GM12873 (cell line): ENCODE measurements at regions not wholly inside any gene's neighbourhood (a gene's known extent, or its start where the extent isn't known, plus 50 kb on each side); places are given as distances from the start of the nearest gene placed in this dataset.

Experiments
- TF ChIP-seq, protein P1 (sequence below): IDR thresholded peaks from 2 replicates; pipeline ENCODE4 v1.5.1; 2012; ENCODE audit warnings: low read depth, mild to moderate bottlenecking, moderate library complexity, low read length, control low read depth; ENCODE audit not compliant: insufficient read depth; ENCODE audit errors: missing control alignments

DNA sequence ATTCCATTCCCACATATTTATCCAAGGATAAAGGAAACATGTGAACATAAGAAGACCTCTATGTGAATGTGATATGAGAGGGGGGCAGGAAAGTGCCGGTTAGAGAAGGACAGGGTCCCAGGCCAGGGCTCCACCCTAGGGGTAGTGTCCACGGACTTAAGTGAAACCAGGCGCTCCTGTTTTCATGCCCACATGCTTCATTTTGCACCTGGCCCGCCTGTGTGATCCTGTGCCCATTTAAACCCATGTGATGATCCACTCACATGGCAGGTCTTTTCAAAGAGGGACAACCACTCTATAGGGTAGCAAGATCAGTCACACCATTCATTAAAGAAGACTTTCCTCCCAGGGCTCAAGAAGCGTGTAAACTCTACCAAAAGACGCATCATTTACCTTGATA, 865.3 kb upstream of the GJE1 start:
- TF ChIP-seq, protein P1, sequence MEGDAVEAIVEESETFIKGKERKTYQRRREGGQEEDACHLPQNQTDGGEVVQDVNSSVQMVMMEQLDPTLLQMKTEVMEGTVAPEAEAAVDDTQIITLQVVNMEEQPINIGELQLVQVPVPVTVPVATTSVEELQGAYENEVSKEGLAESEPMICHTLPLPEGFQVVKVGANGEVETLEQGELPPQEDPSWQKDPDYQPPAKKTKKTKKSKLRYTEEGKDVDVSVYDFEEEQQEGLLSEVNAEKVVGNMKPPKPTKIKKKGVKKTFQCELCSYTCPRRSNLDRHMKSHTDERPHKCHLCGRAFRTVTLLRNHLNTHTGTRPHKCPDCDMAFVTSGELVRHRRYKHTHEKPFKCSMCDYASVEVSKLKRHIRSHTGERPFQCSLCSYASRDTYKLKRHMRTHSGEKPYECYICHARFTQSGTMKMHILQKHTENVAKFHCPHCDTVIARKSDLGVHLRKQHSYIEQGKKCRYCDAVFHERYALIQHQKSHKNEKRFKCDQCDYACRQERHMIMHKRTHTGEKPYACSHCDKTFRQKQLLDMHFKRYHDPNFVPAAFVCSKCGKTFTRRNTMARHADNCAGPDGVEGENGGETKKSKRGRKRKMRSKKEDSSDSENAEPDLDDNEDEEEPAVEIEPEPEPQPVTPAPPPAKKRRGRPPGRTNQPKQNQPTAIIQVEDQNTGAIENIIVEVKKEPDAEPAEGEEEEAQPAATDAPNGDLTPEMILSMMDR, result no peak

DNA sequence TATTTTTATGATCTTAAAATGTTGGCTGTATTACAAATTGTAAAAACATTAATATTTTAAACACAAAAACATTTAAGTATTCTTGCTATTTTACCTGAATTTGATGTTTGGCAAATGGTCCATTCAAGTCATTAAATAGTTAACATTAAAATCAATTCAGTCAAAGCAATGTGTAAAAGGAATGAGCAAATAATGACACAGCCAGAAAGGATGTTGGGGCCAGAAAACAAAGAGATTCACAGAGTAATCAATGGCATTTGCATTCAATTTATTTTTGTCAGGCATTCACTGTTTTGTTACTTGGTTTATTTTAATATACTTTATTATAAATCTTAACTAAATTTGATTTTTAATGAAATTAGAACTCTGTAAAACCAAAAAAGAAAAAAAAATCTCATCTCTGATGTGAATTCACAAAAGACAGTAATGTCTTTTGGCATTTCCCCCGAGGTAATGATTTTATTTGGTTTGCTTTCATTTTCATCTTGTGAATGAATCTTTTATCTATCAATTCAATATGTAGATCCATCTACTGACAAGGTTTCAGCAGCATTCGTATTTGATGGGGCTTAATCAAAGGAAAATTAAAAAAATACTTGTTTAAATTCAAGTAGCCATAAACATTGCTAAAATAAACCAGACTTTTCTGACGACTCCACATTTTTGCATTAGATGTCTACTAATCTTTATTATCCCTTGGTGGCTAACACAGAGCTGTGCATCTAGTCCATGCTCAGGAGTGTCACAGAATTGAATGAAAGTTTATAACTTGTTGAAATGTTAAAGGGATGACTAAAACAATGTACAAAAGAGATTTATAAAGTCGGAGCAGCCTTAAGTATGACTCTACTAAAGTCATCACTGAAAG, 866.7 kb upstream of the GJE1 start:
- TF ChIP-seq, protein P1, result no peak

DNA sequence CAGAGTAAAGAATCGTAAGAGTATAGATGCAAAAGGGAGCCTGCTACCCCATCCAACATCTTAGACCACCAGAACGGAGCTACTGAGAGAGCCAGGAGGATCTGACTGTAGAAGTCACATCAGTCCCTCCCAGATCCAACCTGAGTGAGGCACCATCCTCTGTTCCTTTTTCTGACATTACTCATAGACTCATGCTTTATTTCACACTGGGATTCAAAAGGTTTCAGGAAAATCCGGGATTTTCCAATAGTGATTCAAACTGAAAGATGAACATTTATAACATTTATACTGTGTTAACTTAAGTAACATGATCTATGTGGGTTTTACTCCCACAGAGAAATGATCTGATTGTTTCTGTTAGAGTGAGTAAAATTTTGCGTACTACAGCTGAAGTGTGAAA, 868.6 kb upstream of the GJE1 start:
- TF ChIP-seq, protein P1, result no peak

DNA sequence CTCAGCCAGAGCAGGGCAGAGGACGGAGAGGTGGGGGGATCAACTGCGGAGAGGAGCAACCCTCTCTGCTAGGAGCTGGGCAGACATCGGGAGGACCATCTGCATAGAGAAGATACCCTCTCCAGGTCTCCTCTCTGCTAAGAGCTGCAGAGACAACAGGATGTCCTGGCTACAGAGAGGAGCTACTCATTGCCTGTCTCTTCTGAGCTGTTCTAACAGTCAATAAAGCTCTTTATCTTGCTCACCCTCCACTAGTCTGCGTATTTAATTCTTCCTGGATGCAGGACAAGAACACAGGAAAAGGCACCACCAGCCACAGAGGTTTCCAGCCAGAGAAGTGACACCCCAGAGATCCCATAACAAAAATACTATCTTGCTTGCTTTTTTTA, 871.1 kb upstream of the GJE1 start:
- TF ChIP-seq, protein P1, result no peak

DNA sequence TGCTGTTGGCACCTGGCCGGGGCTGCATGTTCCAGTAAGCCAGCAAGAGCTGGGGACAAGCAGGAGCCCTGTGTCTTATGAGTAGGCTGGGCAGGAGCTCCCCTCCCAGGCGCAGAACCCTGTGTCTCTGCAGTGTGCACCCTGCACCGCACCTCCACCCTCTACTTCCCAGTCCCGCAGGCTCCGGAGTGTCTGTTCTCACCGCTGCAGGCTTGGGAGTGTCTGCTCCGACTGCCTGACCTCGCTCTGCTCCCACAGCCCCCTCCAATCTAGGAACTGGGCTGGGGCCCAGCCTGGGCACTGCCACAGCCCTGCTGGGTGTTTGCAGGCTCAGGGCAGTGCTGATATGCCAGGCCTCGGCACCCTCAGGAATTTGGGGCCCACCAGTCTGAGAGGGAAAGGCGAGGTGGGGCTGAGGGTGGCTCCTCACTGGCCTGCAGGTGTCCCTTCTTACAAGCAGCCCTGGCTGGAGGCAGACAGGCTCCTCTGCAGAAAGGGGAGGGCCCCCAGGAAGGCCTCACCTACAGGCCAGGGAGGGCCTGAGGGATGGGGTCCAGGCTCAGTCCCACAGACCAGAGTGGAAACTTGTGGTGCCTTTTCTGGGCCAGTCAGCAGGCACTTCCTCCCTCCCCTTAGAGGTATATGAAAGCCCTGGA, 871.6 kb upstream of the GJE1 start:
- TF ChIP-seq, protein P1, result no peak

DNA sequence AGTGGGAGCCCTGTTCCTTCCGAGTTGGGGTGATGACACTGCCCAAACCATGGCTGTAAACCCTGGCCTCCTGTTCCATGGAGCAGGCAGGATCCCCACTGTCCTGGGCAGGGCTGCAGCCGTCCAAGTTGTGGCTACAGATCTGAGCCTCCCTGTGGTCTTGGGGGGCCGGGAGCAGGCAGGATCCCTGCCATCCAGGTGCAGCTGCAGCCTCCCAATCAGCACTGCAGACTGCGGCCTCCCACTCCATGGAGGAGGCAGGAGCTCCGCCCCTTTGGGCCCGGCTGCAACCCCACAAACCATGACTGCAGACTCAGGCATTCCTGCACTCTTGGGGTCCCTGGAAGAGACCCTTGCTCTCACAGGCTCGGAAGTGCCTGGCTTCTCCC, 872.1 kb upstream of the GJE1 start:
- TF ChIP-seq, protein P1, result no peak

DNA sequence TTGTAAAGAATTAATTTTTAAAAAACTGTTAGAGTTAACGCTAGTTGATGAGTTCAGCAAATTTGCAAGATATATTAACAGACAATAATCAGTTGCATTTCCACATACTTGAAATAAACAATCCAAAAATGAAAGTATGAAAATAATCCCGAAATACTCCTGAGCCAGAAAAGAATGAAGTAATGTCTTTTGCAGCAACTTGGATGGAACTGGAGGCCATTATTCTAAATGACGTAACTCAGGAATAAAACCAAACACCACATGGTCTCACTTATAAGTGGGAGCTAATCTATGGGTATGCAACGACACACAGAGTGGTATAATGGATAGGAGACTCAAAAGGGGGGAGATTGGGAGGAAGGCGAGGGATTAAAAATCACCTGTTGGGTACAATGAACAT, 872.9 kb upstream of the GJE1 start:
- TF ChIP-seq, protein P1, result no peak
